ENCODE measurements at regions not wholly inside any gene's neighbourhood (a gene's known extent, or its start where the extent isn't known, plus 50 kb on each side); places are given as distances from the start of the nearest gene placed in this dataset.

DNA sequence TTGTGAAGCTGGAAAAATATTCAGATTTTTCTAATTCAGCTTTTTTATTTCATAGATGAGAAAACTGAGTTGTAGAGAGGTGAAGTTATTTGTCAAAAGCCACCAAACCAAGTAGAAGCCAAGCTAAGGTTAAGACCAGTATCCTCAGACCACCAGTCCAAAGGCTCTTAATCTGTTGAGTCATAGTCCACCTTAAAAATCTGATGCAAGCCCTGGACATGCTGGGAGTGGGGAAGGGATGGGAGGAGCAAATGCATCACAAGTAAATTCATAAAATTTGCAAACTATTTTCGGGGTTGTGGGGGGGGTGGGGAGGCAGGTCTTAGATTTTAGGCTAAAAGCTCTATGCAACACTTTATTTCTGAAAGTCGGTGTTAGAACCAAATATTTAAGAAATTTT, 307.7 kb upstream of the SEMA6D start:
- Mint-ChIP-seq H3K27me3 (ENCODE audit: low read depth) (no peaks in the 10 kb centered on the region; the same call in 1 of the 2 replicates), H3K27ac (no peak overlapping the region), H3K4me1 (peaks cover 48% of the 10 kb centered on the region), H3K4me3 (no peak overlapping the region), H3K9me3 (no peaks in the 10 kb centered on the region), H3K36me3 (no peaks in the 10 kb centered on the region)
- POLR2A ChIA-PET: no interaction called here
- no peak for ATAC-seq
- TF ChIP-seq, protein P1, sequence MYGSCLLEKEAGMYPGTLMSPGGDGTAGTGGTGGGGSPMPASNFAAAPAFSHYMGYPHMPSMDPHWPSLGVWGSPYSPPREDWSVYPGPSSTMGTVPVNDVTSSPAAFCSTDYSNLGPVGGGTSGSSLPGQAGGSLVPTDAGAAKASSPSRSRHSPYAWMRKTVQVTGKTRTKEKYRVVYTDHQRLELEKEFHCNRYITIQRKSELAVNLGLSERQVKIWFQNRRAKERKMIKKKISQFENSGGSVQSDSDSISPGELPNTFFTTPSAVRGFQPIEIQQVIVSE (CRISPR knock-in tag; IDR thresholded peaks at IDR 0.05; ENCODE audit: borderline replicate concordance): no peak
- TF ChIP-seq, protein P2, sequence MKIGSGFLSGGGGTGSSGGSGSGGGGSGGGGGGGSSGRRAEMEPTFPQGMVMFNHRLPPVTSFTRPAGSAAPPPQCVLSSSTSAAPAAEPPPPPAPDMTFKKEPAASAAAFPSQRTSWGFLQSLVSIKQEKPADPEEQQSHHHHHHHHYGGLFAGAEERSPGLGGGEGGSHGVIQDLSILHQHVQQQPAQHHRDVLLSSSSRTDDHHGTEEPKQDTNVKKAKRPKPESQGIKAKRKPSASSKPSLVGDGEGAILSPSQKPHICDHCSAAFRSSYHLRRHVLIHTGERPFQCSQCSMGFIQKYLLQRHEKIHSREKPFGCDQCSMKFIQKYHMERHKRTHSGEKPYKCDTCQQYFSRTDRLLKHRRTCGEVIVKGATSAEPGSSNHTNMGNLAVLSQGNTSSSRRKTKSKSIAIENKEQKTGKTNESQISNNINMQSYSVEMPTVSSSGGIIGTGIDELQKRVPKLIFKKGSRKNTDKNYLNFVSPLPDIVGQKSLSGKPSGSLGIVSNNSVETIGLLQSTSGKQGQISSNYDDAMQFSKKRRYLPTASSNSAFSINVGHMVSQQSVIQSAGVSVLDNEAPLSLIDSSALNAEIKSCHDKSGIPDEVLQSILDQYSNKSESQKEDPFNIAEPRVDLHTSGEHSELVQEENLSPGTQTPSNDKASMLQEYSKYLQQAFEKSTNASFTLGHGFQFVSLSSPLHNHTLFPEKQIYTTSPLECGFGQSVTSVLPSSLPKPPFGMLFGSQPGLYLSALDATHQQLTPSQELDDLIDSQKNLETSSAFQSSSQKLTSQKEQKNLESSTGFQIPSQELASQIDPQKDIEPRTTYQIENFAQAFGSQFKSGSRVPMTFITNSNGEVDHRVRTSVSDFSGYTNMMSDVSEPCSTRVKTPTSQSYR (CRISPR knock-in tag; IDR thresholded peaks at IDR 0.05): no peak
- TF ChIP-seq CBFB (CRISPR knock-in tag; IDR thresholded peaks at IDR 0.05; ENCODE audit: low read depth): no peak
- TF ChIP-seq, protein P3, sequence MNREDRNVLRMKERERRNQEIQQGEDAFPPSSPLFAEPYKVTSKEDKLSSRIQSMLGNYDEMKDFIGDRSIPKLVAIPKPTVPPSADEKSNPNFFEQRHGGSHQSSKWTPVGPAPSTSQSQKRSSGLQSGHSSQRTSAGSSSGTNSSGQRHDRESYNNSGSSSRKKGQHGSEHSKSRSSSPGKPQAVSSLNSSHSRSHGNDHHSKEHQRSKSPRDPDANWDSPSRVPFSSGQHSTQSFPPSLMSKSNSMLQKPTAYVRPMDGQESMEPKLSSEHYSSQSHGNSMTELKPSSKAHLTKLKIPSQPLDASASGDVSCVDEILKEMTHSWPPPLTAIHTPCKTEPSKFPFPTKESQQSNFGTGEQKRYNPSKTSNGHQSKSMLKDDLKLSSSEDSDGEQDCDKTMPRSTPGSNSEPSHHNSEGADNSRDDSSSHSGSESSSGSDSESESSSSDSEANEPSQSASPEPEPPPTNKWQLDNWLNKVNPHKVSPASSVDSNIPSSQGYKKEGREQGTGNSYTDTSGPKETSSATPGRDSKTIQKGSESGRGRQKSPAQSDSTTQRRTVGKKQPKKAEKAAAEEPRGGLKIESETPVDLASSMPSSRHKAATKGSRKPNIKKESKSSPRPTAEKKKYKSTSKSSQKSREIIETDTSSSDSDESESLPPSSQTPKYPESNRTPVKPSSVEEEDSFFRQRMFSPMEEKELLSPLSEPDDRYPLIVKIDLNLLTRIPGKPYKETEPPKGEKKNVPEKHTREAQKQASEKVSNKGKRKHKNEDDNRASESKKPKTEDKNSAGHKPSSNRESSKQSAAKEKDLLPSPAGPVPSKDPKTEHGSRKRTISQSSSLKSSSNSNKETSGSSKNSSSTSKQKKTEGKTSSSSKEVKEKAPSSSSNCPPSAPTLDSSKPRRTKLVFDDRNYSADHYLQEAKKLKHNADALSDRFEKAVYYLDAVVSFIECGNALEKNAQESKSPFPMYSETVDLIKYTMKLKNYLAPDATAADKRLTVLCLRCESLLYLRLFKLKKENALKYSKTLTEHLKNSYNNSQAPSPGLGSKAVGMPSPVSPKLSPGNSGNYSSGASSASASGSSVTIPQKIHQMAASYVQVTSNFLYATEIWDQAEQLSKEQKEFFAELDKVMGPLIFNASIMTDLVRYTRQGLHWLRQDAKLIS (CRISPR knock-in tag; IDR thresholded peaks at IDR 0.05; ENCODE audit: borderline replicate concordance): no peak
- no peak for TF ChIP-seq ZNF121 (CRISPR knock-in tag; IDR thresholded peaks at IDR 0.05)
- TF ChIP-seq NR1H2 (CRISPR knock-in tag; IDR thresholded peaks at IDR 0.05): no peak
- no peak for TF ChIP-seq ZNF423 (CRISPR knock-in tag; IDR thresholded peaks at IDR 0.05)
- TF ChIP-seq SMAD3 (CRISPR knock-in tag; IDR thresholded peaks at IDR 0.05; ENCODE audit: borderline replicate concordance): no peak
- no peak for TF ChIP-seq ELF4 (CRISPR knock-in tag; IDR thresholded peaks at IDR 0.05; ENCODE audit: low read depth)
- no peak for TF ChIP-seq NFATC4 (CRISPR knock-in tag; IDR thresholded peaks at IDR 0.05)
- TF ChIP-seq, protein P4, sequence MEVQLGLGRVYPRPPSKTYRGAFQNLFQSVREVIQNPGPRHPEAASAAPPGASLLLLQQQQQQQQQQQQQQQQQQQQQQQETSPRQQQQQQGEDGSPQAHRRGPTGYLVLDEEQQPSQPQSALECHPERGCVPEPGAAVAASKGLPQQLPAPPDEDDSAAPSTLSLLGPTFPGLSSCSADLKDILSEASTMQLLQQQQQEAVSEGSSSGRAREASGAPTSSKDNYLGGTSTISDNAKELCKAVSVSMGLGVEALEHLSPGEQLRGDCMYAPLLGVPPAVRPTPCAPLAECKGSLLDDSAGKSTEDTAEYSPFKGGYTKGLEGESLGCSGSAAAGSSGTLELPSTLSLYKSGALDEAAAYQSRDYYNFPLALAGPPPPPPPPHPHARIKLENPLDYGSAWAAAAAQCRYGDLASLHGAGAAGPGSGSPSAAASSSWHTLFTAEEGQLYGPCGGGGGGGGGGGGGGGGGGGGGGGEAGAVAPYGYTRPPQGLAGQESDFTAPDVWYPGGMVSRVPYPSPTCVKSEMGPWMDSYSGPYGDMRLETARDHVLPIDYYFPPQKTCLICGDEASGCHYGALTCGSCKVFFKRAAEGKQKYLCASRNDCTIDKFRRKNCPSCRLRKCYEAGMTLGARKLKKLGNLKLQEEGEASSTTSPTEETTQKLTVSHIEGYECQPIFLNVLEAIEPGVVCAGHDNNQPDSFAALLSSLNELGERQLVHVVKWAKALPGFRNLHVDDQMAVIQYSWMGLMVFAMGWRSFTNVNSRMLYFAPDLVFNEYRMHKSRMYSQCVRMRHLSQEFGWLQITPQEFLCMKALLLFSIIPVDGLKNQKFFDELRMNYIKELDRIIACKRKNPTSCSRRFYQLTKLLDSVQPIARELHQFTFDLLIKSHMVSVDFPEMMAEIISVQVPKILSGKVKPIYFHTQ (CRISPR knock-in tag; IDR thresholded peaks at IDR 0.05): no peak
- TF ChIP-seq ZNF416 (CRISPR knock-in tag; IDR thresholded peaks at IDR 0.05): no peak
- no peak for TF ChIP-seq ZNF671 (CRISPR knock-in tag; IDR thresholded peaks at IDR 0.05)
- TF ChIP-seq SMAD4 (CRISPR knock-in tag; IDR thresholded peaks at IDR 0.05): no peak
- no peak for TF ChIP-seq FOXK1 (CRISPR knock-in tag; IDR thresholded peaks at IDR 0.05)
- TF ChIP-seq, protein P5, sequence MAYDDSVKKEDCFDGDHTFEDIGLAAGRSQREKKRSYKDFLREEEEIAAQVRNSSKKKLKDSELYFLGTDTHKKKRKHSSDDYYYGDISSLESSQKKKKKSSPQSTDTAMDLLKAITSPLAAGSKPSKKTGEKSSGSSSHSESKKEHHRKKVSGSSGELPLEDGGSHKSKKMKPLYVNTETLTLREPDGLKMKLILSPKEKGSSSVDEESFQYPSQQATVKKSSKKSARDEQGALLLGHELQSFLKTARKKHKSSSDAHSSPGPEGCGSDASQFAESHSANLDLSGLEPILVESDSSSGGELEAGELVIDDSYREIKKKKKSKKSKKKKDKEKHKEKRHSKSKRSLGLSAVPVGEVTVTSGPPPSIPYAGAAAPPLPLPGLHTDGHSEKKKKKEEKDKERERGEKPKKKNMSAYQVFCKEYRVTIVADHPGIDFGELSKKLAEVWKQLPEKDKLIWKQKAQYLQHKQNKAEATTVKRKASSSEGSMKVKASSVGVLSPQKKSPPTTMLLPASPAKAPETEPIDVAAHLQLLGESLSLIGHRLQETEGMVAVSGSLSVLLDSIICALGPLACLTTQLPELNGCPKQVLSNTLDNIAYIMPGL (CRISPR knock-in tag; IDR thresholded peaks at IDR 0.05): no peak
- no peak for TF ChIP-seq GABPB1 (CRISPR knock-in tag; IDR thresholded peaks at IDR 0.05)
- TF ChIP-seq, protein P6, sequence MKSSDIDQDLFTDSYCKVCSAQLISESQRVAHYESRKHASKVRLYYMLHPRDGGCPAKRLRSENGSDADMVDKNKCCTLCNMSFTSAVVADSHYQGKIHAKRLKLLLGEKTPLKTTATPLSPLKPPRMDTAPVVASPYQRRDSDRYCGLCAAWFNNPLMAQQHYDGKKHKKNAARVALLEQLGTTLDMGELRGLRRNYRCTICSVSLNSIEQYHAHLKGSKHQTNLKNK (CRISPR knock-in tag; IDR thresholded peaks at IDR 0.05): no peak
- CTCF ChIA-PET: interaction anchor here (1.0 to 1.6 kb wide), 3 partner anchors 35 to 213 kb away, joined by 3 to 8 read pairs (median 4); no protein-coding TSS in a partner anchor
- no peak for DNase-seq (ENCODE audit: low spot score)

Measured in WTC11 (cell line).